HG03565 (cell line): ENCODE measurements at regions not wholly inside any gene's neighbourhood (a gene's known extent, or its start where the extent isn't known, plus 50 kb on each side); places are given as distances from the start of the nearest gene placed in this dataset.
"Not testable (repeated sequence)": the region's sequence is repeated elsewhere in the genome, so short reads cannot be mapped to it uniquely, and the experiment has no call there.

ENCODE experiments used
- ATAC-seq: cut with Tn5 transposase; IDR thresholded peaks from one replicate; pipeline ENCODE4 v1.9.1; 2021; ENCODE audit warnings: mild to moderate bottlenecking, moderate library complexity; ENCODE audit not compliant: unreplicated experiment

DNA sequence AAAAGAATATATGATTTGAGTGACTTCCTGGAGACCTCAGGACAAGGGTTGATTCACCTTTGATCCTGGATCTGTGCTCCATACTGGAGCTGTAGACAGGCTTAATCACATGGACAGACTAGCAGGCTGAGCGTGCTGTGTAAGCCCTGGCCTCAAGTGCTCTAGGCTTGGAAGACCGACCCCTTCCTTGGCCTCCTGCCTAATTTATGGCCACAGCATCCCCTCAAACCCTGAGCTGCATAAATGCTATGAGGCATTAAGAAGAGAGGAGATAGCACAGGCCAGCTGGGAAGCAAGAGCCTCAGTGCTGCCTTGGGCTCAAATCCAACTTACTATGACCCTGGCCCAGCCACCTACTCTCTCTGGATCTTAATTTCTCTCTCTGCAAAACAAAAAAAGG is 385.1 kb downstream of the BUD13 start:
- no peak for ATAC-seq

DNA sequence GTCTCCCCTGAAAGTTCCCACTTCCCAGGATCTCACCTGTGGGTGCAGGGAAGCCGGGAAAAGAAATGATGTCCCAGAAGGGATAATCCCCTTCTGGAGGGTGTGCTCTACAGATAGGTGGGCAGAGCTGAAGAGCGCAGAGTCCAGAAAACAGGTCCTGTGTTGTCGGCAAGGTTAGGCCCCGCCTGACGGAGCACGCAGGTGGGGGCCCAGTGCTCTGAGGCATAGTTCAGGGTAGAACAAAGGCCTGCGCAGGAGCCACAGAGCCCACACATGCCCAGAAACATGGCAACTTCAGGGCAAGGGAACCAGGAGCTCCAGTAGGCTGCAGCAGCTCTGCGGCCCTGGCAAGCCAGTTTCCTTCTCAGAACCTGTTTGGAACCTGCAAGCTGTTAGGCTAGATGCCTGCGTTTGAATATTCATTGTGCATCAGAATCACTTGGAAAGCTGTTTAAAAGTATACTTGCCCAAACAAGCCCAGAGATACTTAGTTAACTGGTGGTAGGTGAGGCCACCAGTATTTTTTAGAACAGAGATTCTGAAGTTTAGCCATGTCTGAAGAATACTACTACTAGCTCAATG is 386.6 kb downstream of the BUD13 start:
- no peak for ATAC-seq

GRCh38 chr11:116384876-116385275 is 387.9 kb downstream of the BUD13 start:
- ATAC-seq: no peak

- ATAC-seq: no peak
Measured at GRCh38 chr11:116384407-116384806, 388.4 kb downstream of the BUD13 start.

GRCh38 chr11:116379185-116379828 is 393.5 kb downstream of the BUD13 start:
- no peak for ATAC-seq

- ATAC-seq: no peak
Measured at GRCh38 chr11:116376547-116376946, 396.2 kb downstream of the BUD13 start.

- no peak for ATAC-seq
Measured at GRCh38 chr11:116376054-116376453, 396.7 kb downstream of the BUD13 start.

DNA sequence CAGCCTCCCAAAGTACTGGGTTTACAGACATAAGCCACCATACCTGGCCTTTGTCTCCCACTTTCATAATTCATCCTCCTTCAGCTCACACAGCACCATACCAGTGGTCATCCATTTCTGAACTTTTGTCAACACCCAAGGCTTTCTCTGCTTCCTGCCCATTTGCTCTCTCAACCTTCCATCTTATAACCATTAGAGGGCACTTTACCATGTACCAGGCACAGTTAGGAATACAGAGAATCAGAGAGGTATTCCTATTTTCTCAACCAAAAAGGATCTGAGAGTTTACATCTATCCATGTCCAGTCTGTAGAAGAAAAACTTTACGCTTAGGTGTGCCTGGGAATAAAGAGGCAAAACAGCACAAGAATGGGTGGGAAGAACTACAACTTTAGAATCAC is 397.6 kb downstream of the BUD13 start:
- no peak for ATAC-seq

GRCh38 chr11:116374085-116374484 is 398.7 kb downstream of the BUD13 start:
- ATAC-seq: no peak

DNA sequence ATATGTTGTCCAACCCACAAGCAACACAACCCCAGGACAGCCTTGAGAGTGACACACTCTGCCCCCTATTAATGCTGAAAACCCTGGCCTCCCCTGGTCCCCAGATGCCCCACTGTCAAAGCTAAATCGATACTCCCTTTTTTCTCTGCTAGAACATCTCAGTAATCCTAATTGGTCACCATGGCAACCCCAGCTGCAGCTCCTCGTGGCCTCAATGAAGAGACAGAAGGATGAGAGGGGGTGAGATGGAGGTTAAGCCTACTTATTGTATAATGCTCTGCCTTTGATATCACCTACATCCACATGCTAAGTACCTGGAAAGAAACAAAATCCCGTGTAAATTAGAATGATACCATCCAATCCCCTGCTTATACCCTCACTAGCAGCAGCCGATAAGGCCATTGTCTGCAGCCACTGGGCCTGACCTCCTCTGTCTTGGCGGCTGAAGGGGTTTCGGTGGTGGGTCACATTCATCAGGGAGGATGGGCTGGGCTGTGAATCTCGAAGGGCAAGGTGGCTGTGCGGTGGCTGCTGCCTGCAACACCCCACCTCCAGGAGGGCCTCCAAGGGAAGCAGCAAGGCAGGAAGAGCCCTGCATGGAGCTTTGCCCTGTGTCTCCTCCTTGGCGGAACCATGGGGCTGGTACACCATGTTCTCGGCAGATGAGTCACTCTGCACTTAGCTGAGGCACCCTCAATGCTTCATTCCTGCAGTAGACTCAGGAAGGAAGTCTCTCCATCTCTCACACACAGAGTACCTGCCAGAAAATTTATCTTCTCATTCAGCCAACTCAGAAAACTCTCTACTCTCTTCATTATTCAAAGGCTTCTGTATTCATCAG is 399.5 kb downstream of the BUD13 start:
- no peak for ATAC-seq

- no peak for ATAC-seq
Measured at GRCh38 chr11:116371146-116371545, 401.6 kb downstream of the BUD13 start.

GRCh38 chr11:116368784-116369183 is 404.0 kb downstream of the BUD13 start:
- ATAC-seq: no peak

DNA sequence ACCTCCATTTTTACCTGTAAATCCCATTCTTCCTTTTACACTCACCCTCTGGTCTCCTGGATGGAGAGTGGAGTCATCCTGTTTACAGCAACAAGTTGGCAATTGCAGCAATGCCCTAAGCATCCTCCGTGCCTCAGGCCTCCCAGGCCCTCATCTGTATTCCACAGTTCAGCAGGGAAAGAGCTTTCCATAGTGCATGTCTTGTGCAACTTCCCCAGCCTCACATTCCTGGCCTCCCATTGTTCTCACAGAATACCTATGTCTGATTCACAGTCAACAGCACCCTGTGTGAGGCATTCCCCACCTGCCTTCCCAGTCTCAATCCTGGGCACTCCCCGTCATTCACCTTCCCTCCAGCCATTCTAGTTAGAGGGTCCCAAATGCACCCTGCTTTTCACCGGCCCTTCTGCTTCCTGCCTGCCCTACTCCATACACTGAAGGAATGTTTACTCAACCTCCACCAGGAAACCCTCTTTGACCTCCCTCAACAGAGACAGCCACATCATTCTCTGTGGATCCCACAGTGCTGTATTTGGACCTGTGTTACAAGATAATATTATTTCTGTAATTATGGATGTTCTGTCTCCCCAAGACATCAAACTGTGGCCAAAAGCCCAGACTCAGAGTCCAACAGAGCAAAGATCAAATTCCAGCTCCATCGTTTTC is 405.7 kb downstream of the BUD13 start:
- no peak for ATAC-seq

- no peak for ATAC-seq
Measured at GRCh38 chr11:116366451-116366850, 406.3 kb downstream of the BUD13 start.

DNA sequence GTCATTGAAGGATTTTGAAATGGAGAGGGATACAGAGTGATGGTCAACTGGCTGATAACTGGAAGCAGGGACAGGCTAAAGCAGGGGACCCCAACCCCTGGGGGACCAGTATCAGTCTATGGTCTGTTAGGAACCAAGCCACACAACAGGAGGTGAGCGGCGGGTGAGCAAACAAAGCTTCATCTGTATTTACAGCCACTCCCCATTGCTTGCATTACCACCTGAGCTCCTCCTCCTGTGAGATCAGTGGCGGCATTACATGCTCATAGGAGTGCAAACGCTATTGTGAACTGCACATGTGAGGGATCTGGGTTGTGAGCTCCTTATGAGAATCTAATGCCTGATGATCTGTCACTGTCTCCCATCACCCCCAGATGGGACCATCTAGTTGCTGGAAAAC is 407.9 kb downstream of the BUD13 start:
- ATAC-seq: not testable (repeated sequence)

DNA sequence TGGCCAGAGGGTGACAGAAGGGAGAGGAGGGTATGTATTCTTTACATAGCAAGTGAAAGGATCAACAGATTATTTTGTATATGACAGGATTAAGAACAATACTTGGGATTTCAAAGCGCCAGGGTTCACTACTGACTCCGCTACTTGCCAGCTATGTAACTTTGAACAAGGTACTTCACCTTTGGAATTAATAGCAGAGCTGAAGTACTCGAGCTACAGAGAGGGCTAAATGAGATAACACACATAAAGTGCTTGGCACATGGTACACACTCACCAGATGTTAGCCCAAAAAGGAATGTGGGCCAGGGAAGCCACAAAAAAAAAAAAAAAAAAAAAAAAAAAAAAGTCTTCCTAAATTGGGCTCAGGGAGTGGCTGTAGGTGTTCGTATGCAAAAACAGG is 408.4 kb downstream of the BUD13 start:
- ATAC-seq: no peak

DNA sequence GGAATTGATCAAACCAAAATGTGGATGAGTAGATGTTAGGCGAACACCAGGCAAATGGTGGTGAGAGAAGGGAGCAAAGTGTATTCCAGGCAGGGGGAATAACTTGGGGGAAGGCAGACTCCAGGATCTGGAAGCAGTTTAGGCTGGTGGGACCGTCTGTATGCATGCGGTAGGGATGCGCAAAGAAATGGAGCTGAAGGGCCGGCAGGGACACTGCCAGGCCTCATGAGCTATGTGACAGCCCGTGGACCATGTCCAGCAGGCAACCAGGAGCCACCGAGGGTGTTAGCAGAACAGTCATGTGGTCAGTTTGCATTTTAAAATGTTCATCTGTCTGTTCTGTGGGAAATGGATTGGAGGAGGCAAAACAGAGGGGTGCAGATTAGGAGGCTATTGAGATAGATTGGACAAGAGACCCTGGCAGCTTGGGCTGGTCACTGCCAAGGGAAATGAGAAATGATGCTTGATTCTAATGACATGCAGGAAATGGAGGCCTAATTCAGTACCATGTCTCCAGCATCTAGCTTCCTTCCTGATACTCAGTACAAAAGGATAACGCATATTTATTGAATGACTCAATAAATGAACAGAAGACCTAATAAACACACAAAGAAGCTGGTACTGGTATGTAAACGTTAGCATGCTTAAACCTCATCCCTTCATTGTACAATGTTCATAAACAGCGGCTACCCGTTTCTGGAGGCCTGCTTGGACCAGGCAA is 412.4 kb downstream of the BUD13 start:
- no peak for ATAC-seq

DNA sequence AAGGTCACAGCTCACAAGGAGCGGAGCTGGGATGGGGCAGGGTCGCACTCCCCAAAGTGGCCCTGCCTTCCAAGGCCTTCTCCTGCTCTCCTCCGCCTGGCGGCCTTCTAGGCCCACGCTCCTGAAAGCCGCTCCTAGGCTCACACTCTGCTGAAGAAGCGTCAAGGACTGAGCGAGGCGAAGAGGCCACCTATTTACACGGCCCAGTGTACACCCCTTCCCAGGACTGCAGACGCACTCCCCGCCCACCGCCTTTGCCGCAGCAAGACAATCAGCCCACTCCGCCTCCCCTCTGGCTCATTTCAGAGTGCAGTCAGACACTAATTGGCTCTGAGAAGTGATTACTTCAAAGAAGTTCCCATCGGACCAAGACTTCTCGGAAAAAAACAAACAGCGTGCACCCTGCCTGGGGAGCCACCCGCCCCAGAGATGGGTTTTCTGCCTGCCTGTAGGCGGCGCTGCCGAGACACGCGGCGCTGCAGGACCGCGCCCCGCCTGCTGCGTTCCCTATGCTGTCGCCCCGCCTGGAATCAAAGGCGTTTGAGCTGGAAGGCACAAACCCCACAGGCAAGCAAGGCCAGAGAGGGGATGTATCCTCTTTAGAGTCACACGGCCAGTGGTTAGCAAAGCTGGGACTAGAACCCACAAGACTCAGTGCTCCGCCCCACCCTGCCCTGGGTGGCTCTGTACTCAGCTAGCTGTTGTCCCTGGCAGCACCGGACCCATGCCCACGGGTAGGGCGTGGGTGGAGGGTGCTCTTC is 414.8 kb downstream of the BUD13 start:
- no peak for ATAC-seq

- no peak for ATAC-seq
Measured at GRCh38 chr11:116356451-116356850, 416.3 kb downstream of the BUD13 start.

DNA sequence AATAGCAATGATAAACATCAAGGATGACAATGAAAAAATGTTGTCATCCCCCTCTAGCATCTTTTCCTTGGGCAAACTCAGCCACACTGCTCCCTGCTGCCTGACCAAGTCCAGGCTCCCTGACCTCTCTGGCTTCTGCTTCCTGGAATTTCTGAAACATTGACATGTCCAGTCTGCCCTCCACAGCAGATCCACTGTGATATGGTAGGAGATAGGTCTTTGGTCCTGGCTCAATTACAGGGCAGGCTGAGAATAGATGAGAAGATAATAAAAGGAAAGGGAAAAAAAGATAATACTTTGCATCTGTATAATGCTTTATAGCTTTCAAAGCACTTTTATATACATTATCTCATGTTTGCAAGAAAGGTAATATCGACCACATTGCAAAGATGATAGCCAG is 417.7 kb downstream of the BUD13 start:
- ATAC-seq: no peak
